ENCODE measurements at regions not wholly inside any gene's neighbourhood (a gene's known extent, or its start where the extent isn't known, plus 50 kb on each side); places are given as distances from the start of the nearest gene placed in this dataset.
"Not testable (repeated sequence)": the region's sequence is repeated elsewhere in the genome, so short reads cannot be mapped to it uniquely, and the experiment has no call there.

GRCh38 chr1:228796945-228797344 is 61.7 kb downstream of the RHOU start:
- Mint-ChIP-seq H3K4me3 (peak overlapping the region in 1 of 2 donors; percentile 4), H3K4me1 (ENCODE audit: low read depth in 2 of 2) (peaks cover 12 to 18% of the 10 kb centered on the region in 2 donors), H3K27ac (peak overlapping the region in 1 of 2 donors; percentile 39)
- not testable (repeated sequence) for ATAC-seq (replicated peaks); H3K36me3 Mint-ChIP-seq (ENCODE audit: insufficient read depth); H3K27me3 Mint-ChIP-seq; DNase-seq; H3K9me3 Mint-ChIP-seq

- Mint-ChIP-seq H3K4me1 (ENCODE audit: low read depth in 2 of 2) (peaks cover 12 to 18% of the 10 kb centered on the region in 2 donors), H3K27me3 (no peaks in the 10 kb centered on the region), H3K9me3 (peaks cover 5 to 6% of the 10 kb centered on the region in 2 donors), H3K4me3 (no peak overlapping the region), H3K36me3 (ENCODE audit: insufficient read depth) (no peaks in the 10 kb centered on the region), H3K27ac (peak overlapping the region in 1 of 2 donors; percentile 11)
- ATAC-seq (replicated peaks) (no peak), DNase-seq (no peak)
These were observed 62.8 kb downstream of the RHOU start for GRCh38 chr1:228798035-228798434.

- DNase-seq (no peak), ATAC-seq (replicated peaks) (no peak)
- no peaks in the 10 kb centered on the region for H3K27me3 Mint-ChIP-seq
These were observed 63.3 kb downstream of the RHOU start for GRCh38 chr1:228798548-228798947.

GRCh38 chr1:228799924-228800323 is 64.6 kb downstream of the RHOU start:
- Mint-ChIP-seq H3K4me3 (no peak overlapping the region), H3K9me3 (peaks cover 5 to 6% of the 10 kb centered on the region in 2 donors), H3K4me1 (ENCODE audit: low read depth in 2 of 2) (peaks cover 18 to 23% of the 10 kb centered on the region in 2 donors), H3K27ac (no peak overlapping the region), H3K36me3 (ENCODE audit: insufficient read depth) (no peaks in the 10 kb centered on the region), H3K27me3 (no peaks in the 10 kb centered on the region)
- no peak for ATAC-seq (replicated peaks)
- no peak for DNase-seq

More at GRCh38 chr1:228798548-228798947, 63.3 kb downstream of the RHOU start:
- Mint-ChIP-seq H3K27ac (peak overlapping the region in 1 of 2 donors; percentile 11), H3K4me3 (no peak overlapping the region), H3K36me3 (ENCODE audit: insufficient read depth) (no peaks in the 10 kb centered on the region), H3K4me1 (ENCODE audit: low read depth in 2 of 2) (peaks cover 12 to 18% of the 10 kb centered on the region in 2 donors), H3K9me3 (peaks cover 5 to 6% of the 10 kb centered on the region in 2 donors)

GRCh38 chr1:228801068-228801467 is 65.8 kb downstream of the RHOU start:
- ATAC-seq (replicated peaks) (no peak), DNase-seq (no peak)
- H3K27me3 Mint-ChIP-seq = no peaks in the 10 kb centered on the region
- peaks cover 5 to 6% of the 10 kb centered on the region in 2 donors for H3K9me3 Mint-ChIP-seq
- no peak overlapping the region for H3K27ac Mint-ChIP-seq
- peaks cover 22 to 27% of the 10 kb centered on the region in 2 donors for H3K4me1 Mint-ChIP-seq (ENCODE audit: low read depth in 2 of 2)
- H3K4me3 Mint-ChIP-seq = no peak overlapping the region
- H3K36me3 Mint-ChIP-seq (ENCODE audit: insufficient read depth) = no peaks in the 10 kb centered on the region

GRCh38 chr1:228802386-228803220 is 67.3 kb downstream of the RHOU start:
- Mint-ChIP-seq H3K4me1 (ENCODE audit: low read depth in 2 of 2) (peaks cover 19 to 20% of the 10 kb centered on the region in 2 donors), H3K4me3 (no peak overlapping the region), H3K36me3 (ENCODE audit: insufficient read depth) (no peaks in the 10 kb centered on the region), H3K27me3 (no peaks in the 10 kb centered on the region), H3K9me3 (peaks cover 1 to 3% of the 10 kb centered on the region in 2 donors), H3K27ac (peak overlapping the region in 1 of 2 donors; percentile 27)
- DNase-seq = no peak
- no peak for ATAC-seq (replicated peaks)

GRCh38 chr1:228803421-228803820 is 68.1 kb downstream of the RHOU start:
- DNase-seq = no peak
- H3K4me1 Mint-ChIP-seq (ENCODE audit: low read depth in 2 of 2) = peaks cover 17% of the 10 kb centered on the region in 2 donors
- H3K27me3 Mint-ChIP-seq = no peaks in the 10 kb centered on the region
- no peak for ATAC-seq (replicated peaks)
- H3K4me3 Mint-ChIP-seq = no peak overlapping the region
- H3K36me3 Mint-ChIP-seq (ENCODE audit: insufficient read depth) = no peaks in the 10 kb centered on the region
- H3K27ac Mint-ChIP-seq = peak overlapping the region in 1 of 2 donors; percentile 27
- no peaks in the 10 kb centered on the region for H3K9me3 Mint-ChIP-seq

GRCh38 chr1:228804173-228804572 is 68.9 kb downstream of the RHOU start:
- Mint-ChIP-seq H3K36me3 (ENCODE audit: insufficient read depth) (no peaks in the 10 kb centered on the region), H3K4me1 (ENCODE audit: low read depth in 2 of 2) (peaks cover 17% of the 10 kb centered on the region in 2 donors), H3K27me3 (no peaks in the 10 kb centered on the region), H3K4me3 (peak overlapping the region; percentile 49 to 63), H3K27ac (peak overlapping the region; percentile 76 to 87), H3K9me3 (no peaks in the 10 kb centered on the region)
- ATAC-seq (replicated peaks) = no peak
- DNase-seq = no peak

- peak overlapping the region; percentile 76 to 87 for H3K27ac Mint-ChIP-seq
- ATAC-seq (replicated peaks) (peak; percentile 78), DNase-seq (peak in 1 of 3 experiments; percentile 6)
- H3K36me3 Mint-ChIP-seq (ENCODE audit: insufficient read depth) = no peaks in the 10 kb centered on the region
- no peaks in the 10 kb centered on the region for H3K27me3 Mint-ChIP-seq
- peak overlapping the region; percentile 49 to 63 for H3K4me3 Mint-ChIP-seq
- no peaks in the 10 kb centered on the region for H3K9me3 Mint-ChIP-seq
- H3K4me1 Mint-ChIP-seq (ENCODE audit: low read depth in 2 of 2) = peaks cover 19 to 20% of the 10 kb centered on the region in 2 donors
These were observed 69.5 kb downstream of the RHOU start for GRCh38 chr1:228804640-228805413.

GRCh38 chr1:228807904-228808605 is 72.8 kb downstream of the RHOU start:
- no peaks in the 10 kb centered on the region for H3K27me3 Mint-ChIP-seq
- H3K4me3 Mint-ChIP-seq = no peak overlapping the region
- H3K4me1 Mint-ChIP-seq (ENCODE audit: low read depth in 2 of 2) = peaks cover 22 to 37% of the 10 kb centered on the region in 2 donors
- no peaks in the 10 kb centered on the region for H3K36me3 Mint-ChIP-seq (ENCODE audit: insufficient read depth)
- DNase-seq = no peak
- no peak overlapping the region for H3K27ac Mint-ChIP-seq
- no peaks in the 10 kb centered on the region for H3K9me3 Mint-ChIP-seq
- no peak for ATAC-seq (replicated peaks)

- no peak for DNase-seq
- H3K4me1 Mint-ChIP-seq (ENCODE audit: low read depth in 2 of 2) = peaks cover 19 to 31% of the 10 kb centered on the region in 2 donors
- peak overlapping the region; percentile 5 to 39 for H3K27ac Mint-ChIP-seq
- H3K4me3 Mint-ChIP-seq = no peak overlapping the region
- no peaks in the 10 kb centered on the region for H3K27me3 Mint-ChIP-seq
- no peaks in the 10 kb centered on the region for H3K9me3 Mint-ChIP-seq
- peak; percentile 19 for ATAC-seq (replicated peaks)
- H3K36me3 Mint-ChIP-seq (ENCODE audit: insufficient read depth) = no peaks in the 10 kb centered on the region
These were observed 74.5 kb downstream of the RHOU start for GRCh38 chr1:228809621-228810394.

GRCh38 chr1:228810395-228810758 is 75.1 kb downstream of the RHOU start:
- Mint-ChIP-seq H3K27me3 (no peaks in the 10 kb centered on the region), H3K4me1 (ENCODE audit: low read depth in 2 of 2) (peaks cover 13 to 26% of the 10 kb centered on the region in 2 donors), H3K9me3 (no peaks in the 10 kb centered on the region), H3K36me3 (ENCODE audit: insufficient read depth) (no peaks in the 10 kb centered on the region), H3K4me3 (no peak overlapping the region), H3K27ac (peak overlapping the region in 1 of 2 donors; percentile 39)
- ATAC-seq (replicated peaks) (no peak), DNase-seq (no peak)

All from effector memory CD8-positive, alpha-beta T cell (primary cell).